H1 (cell line): ENCODE measurements at regions not wholly inside any gene's neighbourhood (a gene's known extent, or its start where the extent isn't known, plus 50 kb on each side); places are given as distances from the start of the nearest gene placed in this dataset.

Experiments
- CTCF ChIA-PET: fragments of 300-600 bp; sonication (Branson Sonifier 250); formaldehyde crosslinking; loops from one replicate; lab custom pipeline; 2021; ENCODE audit not compliant: partially characterized antibody; lab: Charles Lee
- POLR2A ChIA-PET: fragments of 300-600 bp; sonication (Branson Sonifier 250); formaldehyde crosslinking; loops from one replicate; lab custom pipeline; 2021; ENCODE audit warnings: inconsistent platforms; ENCODE audit not compliant: partially characterized antibody; lab: Charles Lee
- DNase-seq, 2 experiments: peaks; one replicate each; pipeline versions ENCODE4 v3.0.0 to v3.0.0-alpha.2; 2010 to 2022; ENCODE audit warnings: low spot score in 2 of 2, low read depth in 1 of 2, mixed read lengths in 1 of 2
- FAIRE-seq: peaks from 2 replicates; lab custom pipeline; 2011; peaks lifted over from hg19 to GRCh38; lab: Jason Lieb, UNC
- H2AFZ ChIP-seq: 2 replicates; pipeline ENCODE4 v1.8.1; 2012; ENCODE audit warnings: low read length, inconsistent platforms
- H2AK5ac ChIP-seq: 2 replicates; pipeline ENCODE4 v1.6.1; 2013; ENCODE audit warnings: low read depth, low read length
- H2BK120ac ChIP-seq: replicated peaks from 2 replicates; pipeline ENCODE3; 2013; ENCODE audit warnings: low read depth, low read length, inconsistent platforms
- H2BK12ac ChIP-seq: 2 replicates; pipeline ENCODE4 v1.6.1; 2013; ENCODE audit warnings: low read depth, low read length
- H2BK15ac ChIP-seq: 2 replicates; pipeline ENCODE4 v1.6.1; 2013; ENCODE audit warnings: low read length
- H2BK20ac ChIP-seq: 2 replicates; pipeline ENCODE4 v1.6.1; 2013; ENCODE audit warnings: low read length
- H2BK5ac ChIP-seq: 2 replicates; pipeline ENCODE4 v1.6.1; 2013; ENCODE audit warnings: low read depth, low read length
- H3K14ac ChIP-seq: 2 replicates; pipeline ENCODE4 v1.6.1; 2013; ENCODE audit warnings: inconsistent platforms; ENCODE audit not compliant: insufficient read length
- H3K18ac ChIP-seq: 2 replicates; pipeline ENCODE4 v1.6.1; 2013; ENCODE audit warnings: low read length; ENCODE audit errors: extremely low read depth
- H3K23ac ChIP-seq: 2 replicates; pipeline ENCODE4 v1.6.1; 2013; ENCODE audit warnings: inconsistent platforms; ENCODE audit not compliant: insufficient read length
- H3K23me2 ChIP-seq: 2 replicates; pipeline ENCODE4 v1.6.1; 2013; ENCODE audit warnings: low read depth, low read length
- H3K27ac ChIP-seq: 2 replicates; pipeline ENCODE4 v1.6.1; 2011; ENCODE audit warnings: low read depth, low read length, inconsistent platforms
- H3K27me3 ChIP-seq, 4 experiments: replicated peaks in 1 of 4; 1 replicate in 1 of 4; 2 replicates in 3 of 4; pipeline versions ENCODE4 v1.6.1 to v1.8.1; 2011 to 2013; ENCODE audit warnings: low read length in 3 of 4, mild to moderate bottlenecking in 3 of 4, inconsistent platforms in 2 of 4, mixed read lengths in 2 of 4, moderate library complexity in 1 of 4; ENCODE audit not compliant: control insufficient read depth in 3 of 4, insufficient read depth in 3 of 4; ENCODE audit errors: extremely low read depth in 1 of 4
- H3K36me3 ChIP-seq, 4 experiments: 2 replicates each; pipeline versions ENCODE4 v1.6.1 to v1.8.1; 2011 to 2013; ENCODE audit warnings: mild to moderate bottlenecking in 4 of 4, low read length in 3 of 4, moderate library complexity in 2 of 4, control low read depth in 1 of 4, inconsistent platforms in 1 of 4; ENCODE audit not compliant: insufficient read depth in 4 of 4, control insufficient read depth in 2 of 4
- H3K4ac ChIP-seq: replicated peaks from 2 replicates; pipeline ENCODE3; 2013; ENCODE audit warnings: low read length, low read depth, mixed read lengths, inconsistent platforms; ENCODE audit not compliant: insufficient read length
- H3K4me1 ChIP-seq, 4 experiments: replicated peaks in 1 of 4; 1 replicate in 1 of 4; 2 replicates in 3 of 4; pipeline versions ENCODE4 v1.6.1 to v1.8.1; 2011 to 2013; ENCODE audit warnings: low read length in 3 of 4, inconsistent platforms in 2 of 4, mixed read lengths in 1 of 4; ENCODE audit not compliant: insufficient read depth in 4 of 4, control insufficient read depth in 3 of 4
- H3K4me2 ChIP-seq, 2 experiments: 2 replicates each; pipeline versions ENCODE4 v1.6.1 to v1.8.1; 2011 to 2013; ENCODE audit warnings: low read depth in 2 of 2, low read length in 2 of 2, control low read depth in 1 of 2, inconsistent platforms in 1 of 2, mild to moderate bottlenecking in 1 of 2; ENCODE audit not compliant: insufficient read depth in 1 of 2
- H3K4me3 ChIP-seq, 4 experiments: fragments of 200-600, 300-600 bp in 1 of 4; sonication (generic), shearing (Covaris generic), sonication (Bioruptor Twin) in 1 of 4; 2 replicates each; pipeline versions ENCODE4 v1.5.1 to v1.8.1; 2011 to 2016; ENCODE audit warnings: low read length in 4 of 4, low read depth in 3 of 4, control low read depth in 2 of 4, inconsistent platforms in 2 of 4, mild to moderate bottlenecking in 2 of 4, mixed read lengths in 1 of 4, moderate library complexity in 1 of 4; ENCODE audit not compliant: insufficient read depth in 2 of 4; ENCODE audit errors: extremely low read depth in 1 of 4
- H3K56ac ChIP-seq: replicated peaks from 2 replicates; pipeline ENCODE3; 2013; ENCODE audit warnings: low read depth, mild to moderate bottlenecking, mixed read lengths, low read length, inconsistent platforms; ENCODE audit not compliant: insufficient read length
- H3K79me1 ChIP-seq: 2 replicates; pipeline ENCODE4 v1.6.1; 2013; ENCODE audit warnings: low read depth, low read length, control low read depth
- H3K79me2 ChIP-seq, 2 experiments: 2 replicates each; pipeline versions ENCODE4 v1.6.1 to v1.8.1; 2012 to 2013; ENCODE audit warnings: low read length in 2 of 2, mild to moderate bottlenecking in 2 of 2, inconsistent platforms in 1 of 2; ENCODE audit not compliant: insufficient read depth in 2 of 2, control insufficient read depth in 1 of 2
- H3K9ac ChIP-seq, 4 experiments: replicated peaks in 1 of 4; 1 replicate in 1 of 4; 2 replicates in 3 of 4; pipeline versions ENCODE4 v1.6.1 to v1.8.1; 2011 to 2013; ENCODE audit warnings: low read depth in 3 of 4, low read length in 3 of 4, control low read depth in 2 of 4, mild to moderate bottlenecking in 2 of 4, moderate library complexity in 2 of 4, inconsistent platforms in 1 of 4; ENCODE audit errors: extremely low read depth in 1 of 4
- H3K9me3 ChIP-seq, 2 experiments: 2 replicates each; pipeline versions ENCODE4 v1.6.1 to v1.8.1; 2012 to 2013; ENCODE audit warnings: mild to moderate bottlenecking in 2 of 2, moderate library complexity in 2 of 2, control low read depth in 1 of 2, inconsistent platforms in 1 of 2, low read depth in 1 of 2, low read length in 1 of 2, mixed read lengths in 1 of 2; ENCODE audit not compliant: insufficient read depth in 2 of 2
- H4K20me1 ChIP-seq, 2 experiments: replicated peaks in 1 of 2; 2 replicates each; pipeline versions ENCODE3 to v1.8.1; 2011 to 2013; ENCODE audit warnings: inconsistent platforms in 2 of 2, low read length in 2 of 2, mild to moderate bottlenecking in 1 of 2; ENCODE audit not compliant: insufficient read depth in 2 of 2, control insufficient read depth in 1 of 2
- H4K5ac ChIP-seq: 2 replicates; pipeline ENCODE4 v1.6.1; 2013; ENCODE audit warnings: low read length, low read depth, mixed read lengths, inconsistent platforms; ENCODE audit not compliant: insufficient read length
- H4K8ac ChIP-seq: 2 replicates; pipeline ENCODE4 v1.8.0; 2013; ENCODE audit warnings: mild to moderate bottlenecking, moderate library complexity, low read length, inconsistent platforms; ENCODE audit not compliant: insufficient read depth; ENCODE audit errors: extremely low read depth
- H4K91ac ChIP-seq: replicated peaks from 2 replicates; pipeline ENCODE3; 2013; ENCODE audit warnings: low read length, mixed read lengths, inconsistent platforms; ENCODE audit not compliant: insufficient read length
- KDM4A ChIP-seq: IDR thresholded peaks from one replicate; pipeline ENCODE4 v1.7.1; 2012; ENCODE audit warnings: low read depth, mild to moderate bottlenecking, moderate library complexity, low read length, inconsistent platforms; ENCODE audit not compliant: severe bottlenecking
- WGBS, 2 experiments: shearing (Covaris generic) in 1 of 2; methylation state at CpG; one replicate each; pipeline versions ENCODE4 v1.1.6 to v1.1.7; 2013 to 2015; ENCODE audit warnings: low lambda C conversion rate in 2 of 2, mixed read lengths in 2 of 2, inconsistent platforms in 1 of 2, low coverage in 1 of 2, missing lambda C conversion rate in 1 of 2; ENCODE audit not compliant: insufficient replicate concordance in 2 of 2, insufficient coverage in 1 of 2, insufficient read length in 1 of 2; ENCODE audit errors: extremely low coverage in 1 of 2, missing lambda C conversion rate in 1 of 2; 5-methylcytosine and 5-hydroxymethylcytosine counted together

- TF ChIP-seq KDM4A, result no peak
- no peak overlapping the region for H2BK20ac ChIP-seq
- no peak overlapping the region for H3K4ac ChIP-seq
- no peak overlapping the region for H2AK5ac ChIP-seq
- no peaks in the 10 kb centered on the region for H3K79me2 ChIP-seq
- H3K79me1 ChIP-seq, result no peaks in the 10 kb centered on the region
- H4K91ac ChIP-seq, result no peak overlapping the region
- H4K5ac ChIP-seq, result no peak overlapping the region
- no peaks in the 10 kb centered on the region for H3K9me3 ChIP-seq
- 0 out of 7 replicates have a peak, but pooled peaks cover 0 to 2% (median 0%) of the 10 kb centered on the region in 4 experiments for H3K4me1 ChIP-seq
- no peak overlapping the region for H3K4me2 ChIP-seq
- no peak overlapping the region for H3K56ac ChIP-seq
- H2BK5ac ChIP-seq, result no peak overlapping the region
- H2BK15ac ChIP-seq, result no peak overlapping the region
- no peak overlapping the region for H2AFZ ChIP-seq
- no peak overlapping the region for H3K27ac ChIP-seq
- H3K36me3 ChIP-seq, result no peaks in the 10 kb centered on the region
- FAIRE-seq, result no peak
- H2BK12ac ChIP-seq, result no peak overlapping the region
- ChIA-PET POLR2A (interaction anchor here (1.1 kb wide), 1 partner anchor 10 kb away, joined by 4 read pairs; no protein-coding TSS in a partner anchor), CTCF (interaction anchor here (1.6 kb wide), 1 partner anchor 8 kb away, joined by 6 read pairs; no protein-coding TSS in a partner anchor)
- WGBS, 2 experiments, result 78% methylated on average over 5 of the region's 5 CpGs; no CpG with 5 or more reads in 1 of the 2 experiments
- H3K9ac ChIP-seq, result no peak overlapping the region
- no peaks in the 10 kb centered on the region for H4K20me1 ChIP-seq
- no peaks in the 10 kb centered on the region; a peak in 2 of 7 replicates for H3K27me3 ChIP-seq
- no peak overlapping the region for H2BK120ac ChIP-seq
- H3K23ac ChIP-seq, result no peak overlapping the region
- DNase-seq, result no peak
- H4K8ac ChIP-seq, result no peak overlapping the region
- H3K4me3 ChIP-seq, result no peak overlapping the region
- H3K14ac ChIP-seq, result no peak overlapping the region
- H3K23me2 ChIP-seq, result no peaks in the 10 kb centered on the region; the same call in 1 of the 2 replicates
- H3K18ac ChIP-seq, result no peak overlapping the region
Measured at GRCh38 chr10:6776170-6776569, 196.1 kb upstream of the PRKCQ start.
